Eye (tissue), 1 donor: ENCODE measurements at regions not wholly inside any gene's neighbourhood (a gene's known extent, or its start where the extent isn't known, plus 50 kb on each side); places are given as distances from the start of the nearest gene placed in this dataset.
"Not testable (repeated sequence)": the region's sequence is repeated elsewhere in the genome, so short reads cannot be mapped to it uniquely, and the experiment has no call there.

Experiments used
- DNase-seq: peaks from one replicate; pipeline ENCODE4 v3.0.0-alpha.2; 2015

GRCh38 chr2:52416340-52416739 is 1351.3 kb upstream of the CHAC2 start:
- DNase-seq, result peak; percentile 21

GRCh38 chr2:52414561-52415295 is 1352.9 kb upstream of the CHAC2 start:
- peak; percentile 32 for DNase-seq

DNA sequence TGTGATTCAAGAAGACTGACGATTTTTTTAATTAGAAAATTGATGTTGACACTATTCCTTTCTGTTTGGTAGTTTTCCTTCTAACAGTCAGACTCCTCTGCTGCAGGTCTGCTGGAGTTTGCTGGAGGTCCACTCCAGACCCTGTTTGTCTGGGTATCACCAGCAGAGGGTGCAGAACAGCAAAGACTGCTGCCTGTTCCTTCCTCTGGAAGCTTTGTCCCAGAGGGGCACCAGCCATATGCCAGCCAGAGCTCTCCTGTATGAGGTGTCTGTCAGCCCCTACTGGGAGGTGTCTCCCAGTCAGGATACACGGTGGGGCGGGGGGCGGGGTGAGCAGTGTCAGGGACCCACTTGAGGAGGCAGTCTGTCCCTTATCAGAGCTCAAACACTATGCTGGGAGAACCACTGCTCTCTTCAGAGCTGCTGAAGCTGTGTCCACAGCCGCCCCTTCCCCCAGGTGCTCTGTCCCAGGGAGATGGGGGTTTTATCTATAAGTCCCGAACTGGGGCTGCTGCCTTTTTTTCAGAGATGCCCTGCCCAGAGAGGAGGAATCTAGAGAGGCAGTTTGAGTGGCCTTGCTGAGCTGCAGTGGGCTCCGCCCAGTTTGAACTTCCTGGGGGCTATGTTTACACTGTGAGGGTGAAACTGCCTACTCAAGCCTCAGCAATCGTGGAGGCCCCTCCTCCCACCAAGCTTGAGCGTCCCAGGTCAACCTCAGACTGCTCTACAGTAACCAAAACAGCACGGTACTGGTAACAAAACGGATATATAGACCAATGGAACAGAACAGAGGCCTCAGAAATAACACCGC is 1358.1 kb upstream of the CHAC2 start:
- DNase-seq, result not testable (repeated sequence)

GRCh38 chr2:52405980-52406379 is 1361.6 kb upstream of the CHAC2 start:
- peak; percentile 6 for DNase-seq

DNA sequence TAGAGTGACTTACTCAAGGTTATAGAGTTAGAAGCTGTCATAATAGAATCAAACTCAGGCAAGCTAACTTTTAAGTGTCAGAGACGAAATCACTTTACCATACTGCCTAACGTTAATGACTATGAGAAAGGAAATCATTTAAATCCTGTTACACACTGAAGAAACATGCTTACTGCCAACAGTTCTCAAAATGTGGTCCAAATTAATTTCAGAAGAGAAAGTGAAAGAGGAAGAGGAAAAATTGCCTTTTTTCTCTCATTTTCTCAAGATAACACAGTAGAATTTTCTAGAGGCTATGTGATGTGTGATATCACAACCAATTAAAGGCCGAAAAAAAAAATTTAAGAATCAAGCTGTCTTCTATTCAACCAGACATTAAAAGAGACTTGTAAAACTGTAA is 1362.7 kb upstream of the CHAC2 start:
- DNase-seq, result no peak

GRCh38 chr2:52404046-52404445 is 1363.6 kb upstream of the CHAC2 start:
- DNase-seq, result no peak

- DNase-seq, result no peak
Measured at GRCh38 chr2:52402128-52402527, 1365.5 kb upstream of the CHAC2 start.

DNA sequence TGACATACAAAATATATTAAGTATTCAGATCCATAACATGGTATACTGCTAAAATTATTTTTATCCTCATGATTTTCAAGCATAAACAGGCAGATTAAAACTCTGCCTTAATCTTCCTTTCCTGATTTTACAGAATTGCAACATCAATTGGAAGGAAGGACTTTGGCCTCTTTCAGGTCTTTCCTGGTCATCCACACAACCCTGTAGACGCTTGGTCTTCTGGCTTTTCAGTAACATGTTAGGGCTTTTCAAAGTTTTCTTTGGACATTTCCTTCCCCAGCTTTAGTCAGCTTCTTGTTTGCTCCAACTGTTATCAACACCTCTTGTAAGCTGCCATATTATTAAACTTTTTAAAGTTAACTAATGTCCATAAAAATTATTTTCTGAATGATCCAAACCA is 1364.9 kb upstream of the NRXN1 start:
- no peak for DNase-seq

- DNase-seq, result no peak
Measured at GRCh38 chr2:52395912-52396311, 1364.0 kb upstream of the NRXN1 start.

DNA sequence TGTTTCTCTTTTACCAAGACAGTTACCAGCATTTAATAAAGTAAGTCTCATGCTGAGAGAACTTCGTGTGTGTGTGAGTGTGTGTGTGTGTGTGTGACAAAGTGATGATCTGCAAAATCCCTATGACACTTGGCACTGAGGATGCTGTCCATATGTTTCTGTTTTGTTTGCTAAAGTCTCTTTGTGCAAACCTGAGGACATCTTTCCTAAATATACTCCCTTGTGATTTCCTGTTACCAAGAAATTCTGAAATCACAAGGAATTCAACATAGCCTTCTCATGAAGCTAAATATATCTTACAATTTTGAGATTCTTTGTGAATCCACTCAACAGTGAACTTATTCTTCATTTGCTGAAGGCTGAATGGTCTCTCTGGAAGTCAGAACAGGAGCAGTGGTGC is 1359.7 kb upstream of the NRXN1 start:
- DNase-seq, result no peak

- DNase-seq, result no peak
Measured at GRCh38 chr2:52390651-52391050, 1358.7 kb upstream of the NRXN1 start.

DNA sequence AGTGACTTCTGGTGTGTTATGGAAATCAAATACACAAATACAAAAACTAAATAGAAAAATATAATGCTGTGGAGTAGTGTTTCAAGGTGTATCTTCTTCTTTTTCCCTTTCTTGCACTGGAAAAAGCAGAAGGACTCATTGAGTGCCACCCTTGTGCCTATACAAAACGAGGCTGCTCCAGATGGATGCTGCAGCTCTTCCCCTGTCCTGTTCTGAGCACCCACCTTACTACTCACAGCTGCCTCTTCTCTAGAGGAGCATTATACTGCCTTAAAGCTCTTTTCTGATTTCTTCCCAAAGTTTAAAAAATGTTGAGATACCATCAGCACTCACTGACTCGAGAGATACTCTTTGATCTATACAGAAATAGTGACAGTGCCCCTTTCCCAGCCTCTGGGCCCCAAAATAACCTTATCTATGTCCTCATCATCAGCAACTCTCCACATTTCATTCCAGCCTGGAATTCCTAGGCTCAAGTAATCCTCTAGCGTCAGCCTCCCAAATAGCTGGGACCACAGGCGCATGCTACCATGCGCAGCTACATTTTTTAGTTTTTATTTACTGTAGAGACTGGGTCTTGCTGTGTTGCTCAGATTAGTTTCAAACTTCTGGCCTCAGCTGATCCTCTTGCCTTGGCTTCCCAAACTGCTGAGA is 1356.1 kb upstream of the NRXN1 start:
- DNase-seq, result no peak

DNA sequence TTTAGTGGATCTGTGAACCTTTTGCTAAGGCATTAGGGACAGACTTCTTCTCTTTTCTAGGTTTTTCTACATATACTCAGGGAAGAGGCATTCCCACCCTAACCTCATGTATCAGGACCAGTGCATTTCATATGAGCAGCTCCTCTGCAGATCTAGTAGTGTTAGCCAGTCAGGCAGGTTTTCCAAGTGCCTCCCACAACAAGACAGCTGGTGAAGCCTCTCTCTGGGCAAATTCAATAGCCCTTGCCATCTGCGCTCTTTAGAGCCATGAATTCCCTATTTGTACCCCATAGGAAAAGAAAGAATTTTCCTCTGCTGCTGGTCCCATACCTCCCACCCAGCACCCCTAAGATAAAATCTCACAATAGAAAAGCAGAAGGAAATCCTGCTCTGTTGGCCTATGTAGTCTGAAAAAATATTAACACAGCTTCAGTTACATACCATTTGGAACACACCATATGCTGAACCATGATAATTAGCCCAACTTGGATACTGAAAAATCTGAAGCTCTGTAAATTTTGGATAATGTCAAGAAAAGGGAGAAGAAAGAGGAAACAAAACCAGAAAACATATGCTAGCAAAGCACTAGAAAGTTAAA is 1354.6 kb upstream of the NRXN1 start:
- DNase-seq, result no peak

GRCh38 chr2:52383541-52383940 is 1351.6 kb upstream of the NRXN1 start:
- DNase-seq, result no peak

- DNase-seq, result no peak
Measured at GRCh38 chr2:52369178-52369577, 1337.2 kb upstream of the NRXN1 start.

- no peak for DNase-seq
Measured at GRCh38 chr2:52368141-52368540, 1336.2 kb upstream of the NRXN1 start.

- no peak for DNase-seq
Measured at GRCh38 chr2:52365946-52366345, 1334.0 kb upstream of the NRXN1 start.

GRCh38 chr2:52356556-52356955 is 1324.6 kb upstream of the NRXN1 start:
- no peak for DNase-seq

- DNase-seq, result no peak
Measured at GRCh38 chr2:52347292-52347691, 1315.4 kb upstream of the NRXN1 start.

GRCh38 chr2:52345676-52346075 is 1313.7 kb upstream of the NRXN1 start:
- DNase-seq, result peak; percentile 30

DNA sequence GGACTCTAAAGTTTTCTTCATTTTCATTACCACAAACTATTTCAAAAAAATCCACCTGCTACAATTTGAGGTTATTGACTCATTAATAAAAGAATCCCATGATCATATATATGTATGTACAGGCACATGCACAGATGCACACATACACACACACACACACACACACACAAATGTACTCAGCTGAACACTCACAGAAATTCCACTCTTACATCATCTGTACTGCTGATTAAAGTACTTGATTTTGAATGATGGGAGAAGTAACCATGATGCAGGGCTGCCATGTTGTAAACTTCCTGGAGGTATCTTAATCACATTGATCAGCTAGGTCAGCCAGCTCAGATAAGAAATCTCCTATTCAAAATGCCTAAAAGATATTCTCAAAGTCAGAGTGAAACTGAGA is 1313.2 kb upstream of the NRXN1 start:
- no peak for DNase-seq

- no peak for DNase-seq
Measured at GRCh38 chr2:52343706-52344266, 1311.9 kb upstream of the NRXN1 start.

GRCh38 chr2:52343010-52343409 is 1311.1 kb upstream of the NRXN1 start:
- DNase-seq, result no peak
